ENCODE measurements at regions not wholly inside any gene's neighbourhood (a gene's known extent, or its start where the extent isn't known, plus 50 kb on each side); places are given as distances from the start of the nearest gene placed in this dataset.

DNA sequence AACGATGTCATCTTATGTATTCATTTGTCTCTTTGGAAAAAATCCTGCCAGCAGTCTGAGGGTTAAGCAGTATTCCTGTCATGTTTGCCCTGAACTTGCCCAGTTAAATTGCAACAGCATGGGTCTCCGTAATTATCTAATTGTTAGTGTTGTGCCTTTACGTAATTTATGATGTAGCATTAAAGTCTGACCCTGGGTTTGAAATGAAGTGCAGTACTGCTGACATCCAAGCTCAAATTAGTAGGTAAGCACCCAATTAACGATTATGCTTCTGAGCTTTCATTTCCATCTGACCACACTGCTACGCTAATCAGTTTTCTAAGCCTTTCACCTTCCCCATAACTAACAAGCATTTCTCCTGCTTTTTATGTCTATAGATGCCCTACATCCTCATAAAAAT is 241.8 kb downstream of the ARRDC4 start:
- no peak for DNase-seq

DNA sequence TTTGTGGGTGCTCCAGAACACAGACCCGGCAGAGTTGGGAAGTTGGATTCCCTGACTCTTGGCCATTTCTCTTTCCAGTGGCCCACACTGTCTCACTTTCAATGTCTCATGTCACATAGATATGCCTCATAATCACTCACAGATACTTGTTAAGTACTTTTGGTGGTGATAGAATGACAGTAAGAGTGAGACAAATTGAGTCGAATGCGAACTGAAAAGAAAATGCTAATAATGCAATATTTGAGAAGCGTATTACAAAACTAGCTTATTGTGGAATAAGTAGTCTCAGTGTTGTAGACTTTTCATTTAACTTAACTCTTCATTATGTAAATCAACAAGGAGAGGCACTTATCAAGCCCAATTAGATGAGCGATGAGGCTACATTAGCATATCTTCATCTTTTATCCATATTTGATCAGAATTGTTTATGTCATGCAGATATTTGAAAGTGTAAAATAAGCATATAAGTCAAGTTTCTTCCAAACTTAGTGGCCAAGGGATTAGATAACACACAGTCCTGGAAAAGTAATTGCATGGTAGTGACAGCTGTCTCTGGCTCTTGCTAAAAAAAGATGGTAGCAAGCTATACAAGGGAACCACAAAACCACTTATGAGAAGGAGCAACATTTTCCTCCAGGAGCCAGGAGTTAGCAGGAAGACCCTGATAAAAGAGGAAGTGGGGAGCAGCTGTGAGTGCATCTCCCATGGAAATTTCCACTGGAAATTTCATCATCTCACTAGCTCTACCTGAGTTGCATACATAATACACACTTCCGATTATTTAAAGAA is 243.6 kb downstream of the ARRDC4 start:
- DNase-seq = no peak

DNA sequence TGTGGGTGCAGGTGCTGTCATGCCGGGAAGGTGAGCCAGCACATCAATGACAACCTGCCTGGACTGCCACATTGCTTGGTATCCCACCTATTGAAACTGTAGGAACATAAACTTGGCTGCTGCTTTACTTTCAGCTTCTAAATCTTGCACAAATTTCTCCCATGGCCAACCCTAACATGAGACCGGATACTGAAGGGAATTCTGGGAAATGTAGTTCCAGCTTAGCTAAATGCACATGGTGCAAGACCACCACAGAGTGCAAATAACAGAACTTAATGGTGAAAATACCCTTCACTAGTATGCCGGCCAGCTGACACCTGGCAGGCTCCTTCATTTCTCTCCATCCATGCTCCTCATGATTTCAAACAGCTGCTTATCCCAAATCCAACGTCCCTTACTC is 247.4 kb downstream of the ARRDC4 start:
- DNase-seq = no peak

GRCh38 chr15:98213346-98213979 is 253.0 kb downstream of the ARRDC4 start:
- DNase-seq = no peak

GRCh38 chr15:98216166-98216565 is 255.7 kb downstream of the ARRDC4 start:
- DNase-seq = no peak

DNA sequence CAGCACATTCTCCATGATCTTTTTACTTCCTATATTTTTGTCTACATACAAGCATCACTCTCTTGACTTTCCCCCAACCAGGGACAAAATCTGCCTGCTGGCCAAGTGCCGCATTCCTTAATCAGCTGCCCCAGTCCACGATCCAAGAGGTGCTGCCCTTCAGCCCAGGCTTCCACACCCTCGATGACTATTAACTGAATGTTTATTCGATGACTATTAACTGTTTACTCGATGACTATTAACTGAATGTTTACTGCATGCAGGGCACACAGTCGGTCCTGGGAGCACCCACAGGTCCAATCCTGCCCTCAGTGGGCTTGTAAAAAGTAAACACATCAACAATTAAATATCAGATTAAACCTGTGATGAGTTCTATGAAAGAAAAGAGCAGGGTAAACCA is 256.9 kb downstream of the ARRDC4 start:
- no peak for DNase-seq

DNA sequence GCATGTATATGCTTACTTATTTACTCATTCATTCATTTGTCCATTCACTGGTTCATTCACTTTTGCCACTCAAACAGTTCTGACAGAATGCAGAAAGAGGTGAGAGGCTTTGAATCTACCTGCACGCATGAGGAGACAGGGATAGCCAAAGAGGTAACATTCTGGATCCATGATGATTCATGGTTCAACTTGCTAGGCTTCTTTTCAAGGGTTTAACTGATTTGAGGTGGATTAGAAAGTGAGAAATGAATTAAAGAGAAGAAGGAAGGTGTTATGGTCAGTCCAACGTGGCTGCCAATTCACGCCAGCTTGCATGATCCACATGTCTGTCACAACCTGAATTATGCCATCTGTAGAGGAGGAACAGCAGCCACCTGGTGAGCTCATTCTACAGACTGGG is 260.6 kb downstream of the ARRDC4 start:
- DNase-seq = no peak

DNA sequence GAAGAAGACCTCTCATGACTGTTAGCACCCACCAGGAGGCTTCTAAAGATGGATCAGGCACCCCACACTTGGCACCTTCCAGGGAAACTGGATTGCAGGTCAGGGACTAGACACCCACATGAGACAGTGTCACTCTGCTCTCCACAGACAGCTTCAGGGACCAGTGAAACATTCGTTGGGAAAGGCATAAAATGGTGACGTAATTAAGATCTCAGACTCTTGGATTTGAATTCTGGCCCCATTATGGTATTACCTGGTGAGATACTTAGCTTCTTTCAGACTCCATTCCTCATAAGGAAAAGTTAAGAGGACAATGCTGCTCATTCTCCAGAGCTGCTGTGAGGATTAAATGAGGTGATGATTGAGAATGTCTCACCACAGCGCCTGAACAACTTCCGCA is 261.1 kb downstream of the ARRDC4 start:
- DNase-seq = no peak

- no peak for DNase-seq
These were observed 265.6 kb downstream of the ARRDC4 start for GRCh38 chr15:98226149-98226548.

DNA sequence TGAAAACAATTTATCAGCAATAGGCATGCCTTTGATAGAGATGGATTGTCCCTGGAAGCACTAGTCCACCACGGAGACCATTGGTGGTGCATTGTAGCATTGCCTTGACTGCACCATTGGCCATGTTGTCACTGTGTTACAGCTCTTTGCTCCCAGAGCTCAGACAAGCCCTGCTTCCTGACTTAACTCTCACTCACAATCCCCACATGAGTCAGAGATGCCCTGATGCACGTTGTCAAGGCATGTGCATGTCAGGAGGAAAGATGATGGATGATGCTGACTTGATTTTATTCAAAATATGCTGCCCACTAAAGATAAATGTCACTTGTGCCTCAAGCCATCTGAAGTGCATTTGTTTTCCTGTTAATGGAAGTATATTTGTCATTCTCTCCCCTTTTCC is 266.1 kb downstream of the ARRDC4 start:
- DNase-seq = no peak

DNA sequence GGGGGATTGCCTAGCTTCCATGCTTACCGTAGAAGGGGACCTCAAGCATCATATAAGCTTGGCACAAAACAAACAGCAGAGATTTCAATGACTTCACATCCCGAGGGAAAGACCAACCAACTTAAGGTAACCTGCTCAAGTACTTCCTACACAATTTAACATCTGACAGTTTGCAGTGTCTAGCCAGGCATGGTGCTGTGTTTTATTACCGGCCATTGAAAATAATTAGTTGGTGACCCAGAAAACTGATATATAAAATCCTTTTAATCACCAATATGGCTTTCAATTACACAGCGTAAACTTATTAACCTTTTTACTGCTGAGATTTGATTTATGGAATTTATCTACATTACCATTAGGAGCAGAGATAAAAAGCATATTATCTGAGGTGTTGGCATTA is 268.3 kb downstream of the ARRDC4 start:
- DNase-seq = no peak

- DNase-seq = no peak
These were observed 270.5 kb downstream of the ARRDC4 start for GRCh38 chr15:98230975-98231374.

DNA sequence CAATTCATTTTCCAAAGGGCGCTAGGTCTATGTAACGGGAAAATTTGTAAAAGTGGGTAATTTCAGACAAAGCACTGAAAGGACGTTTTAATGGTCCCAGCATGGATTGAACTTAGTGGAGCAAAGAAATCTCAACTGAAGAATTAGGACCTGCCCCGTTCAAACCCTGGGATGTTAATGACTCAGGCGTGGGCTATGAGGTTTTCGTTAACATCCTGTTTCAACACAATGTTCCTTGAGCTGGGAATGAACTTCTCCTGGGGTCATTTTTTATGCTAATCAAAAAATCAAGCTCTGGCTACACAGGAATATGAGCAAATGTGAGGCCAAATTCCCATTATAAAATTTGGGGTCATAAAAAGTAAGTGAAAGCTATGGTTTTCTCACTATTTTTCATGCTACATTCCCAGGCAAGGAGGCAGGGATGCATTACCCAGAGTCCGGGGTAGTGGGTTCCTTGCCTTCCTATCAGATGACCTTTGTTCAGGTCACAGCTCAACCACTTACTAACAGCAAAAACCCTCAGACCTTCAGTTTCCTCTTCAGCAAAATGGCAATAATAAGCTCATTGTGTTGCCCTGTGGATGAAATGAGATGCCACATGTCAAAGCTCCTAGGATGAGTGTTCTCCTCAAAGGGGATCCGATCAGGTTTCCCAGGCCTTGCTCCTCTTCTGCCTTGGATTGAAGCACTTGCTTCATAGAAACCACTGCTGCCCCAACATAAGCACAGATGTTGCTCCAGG is 271.4 kb downstream of the ARRDC4 start:
- no peak for DNase-seq

DNA sequence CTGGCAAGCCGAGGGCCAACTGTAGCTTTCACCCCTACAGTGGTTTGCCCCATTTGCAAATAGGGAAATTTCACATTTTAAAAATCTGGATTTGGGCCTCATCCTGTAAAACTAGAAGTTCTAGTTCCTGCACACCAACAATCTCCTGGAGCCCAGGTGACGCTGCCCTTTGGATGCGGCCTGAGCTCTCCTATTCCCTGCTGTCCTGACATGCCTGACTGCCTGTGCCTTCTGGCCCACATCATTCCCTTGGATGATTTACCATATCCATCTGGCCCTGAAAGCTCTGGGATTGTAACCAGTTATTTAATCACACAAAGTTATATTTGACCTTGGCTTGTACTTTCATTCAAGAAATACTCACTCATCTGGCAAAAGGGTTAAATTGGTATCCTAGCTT is 272.3 kb downstream of the ARRDC4 start:
- no peak for DNase-seq

- no peak for DNase-seq
These were observed 273.4 kb downstream of the ARRDC4 start for GRCh38 chr15:98233873-98234272.

GRCh38 chr15:98240303-98240702 is 279.8 kb downstream of the ARRDC4 start:
- DNase-seq = no peak

DNA sequence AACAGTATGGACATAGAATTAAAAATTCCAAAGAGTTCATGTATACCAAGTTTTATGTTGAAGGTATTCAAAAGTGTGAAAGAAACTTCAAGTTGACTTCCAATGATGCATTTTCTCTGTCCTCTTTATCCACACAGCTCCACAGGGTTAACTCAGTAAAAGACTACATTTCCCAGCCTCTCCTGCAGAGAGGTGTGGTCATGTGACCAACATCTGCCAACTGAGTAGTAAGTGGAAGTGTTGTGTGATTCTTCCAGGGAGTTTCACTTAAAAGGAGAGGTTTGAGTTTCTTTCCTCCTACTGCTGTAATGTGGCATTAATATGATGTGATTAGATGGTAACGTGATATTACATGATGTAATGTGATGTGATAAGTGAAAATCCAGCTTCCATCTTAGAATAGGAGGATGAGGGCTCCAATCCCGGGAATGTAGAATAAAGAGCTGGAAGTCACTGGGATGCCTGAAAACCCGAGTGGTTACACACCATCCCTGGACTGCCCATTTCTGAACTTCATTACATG is 280.6 kb downstream of the ARRDC4 start:
- no peak for DNase-seq

DNA sequence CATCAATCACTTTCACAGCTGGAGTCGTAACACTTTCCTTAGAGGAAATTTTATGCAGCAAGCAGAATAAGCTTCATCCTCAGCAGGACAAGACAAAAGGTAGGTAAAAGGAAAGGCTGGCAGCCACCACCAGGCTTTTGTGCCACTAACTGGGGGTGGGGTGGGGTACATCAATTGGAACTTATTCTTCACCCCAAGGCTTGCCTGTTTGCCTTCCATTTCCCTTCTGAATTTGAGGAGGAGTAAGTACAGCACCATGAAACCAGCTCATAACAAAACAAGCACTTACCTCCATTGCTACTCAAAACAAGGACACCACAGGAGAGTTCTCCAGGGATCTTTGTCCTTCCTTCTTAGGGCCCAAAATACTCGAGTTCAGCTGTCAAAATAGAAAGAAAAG is 296.8 kb downstream of the ARRDC4 start:
- DNase-seq = no peak

DNA sequence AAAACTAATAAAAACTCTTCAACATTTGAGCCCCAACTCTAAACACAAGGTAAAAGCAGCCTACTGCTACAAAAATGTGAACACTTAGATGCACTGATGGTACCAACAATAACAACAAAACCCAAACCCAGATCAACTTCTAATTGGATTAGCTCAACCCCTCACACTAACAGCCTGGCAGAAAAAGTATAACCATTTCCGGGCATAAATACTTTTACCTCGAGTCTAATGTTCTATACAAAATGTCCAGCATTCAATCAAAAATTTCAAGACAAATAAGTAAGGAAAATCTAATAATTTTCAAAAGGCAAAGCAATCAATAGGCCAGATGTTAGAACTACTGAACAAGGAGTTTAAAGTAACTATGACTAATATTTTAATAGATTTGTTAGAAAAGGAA is 303.3 kb downstream of the ARRDC4 start:
- no peak for DNase-seq

- no peak for DNase-seq
These were observed 305.8 kb downstream of the ARRDC4 start for GRCh38 chr15:98266295-98266694.

DNA sequence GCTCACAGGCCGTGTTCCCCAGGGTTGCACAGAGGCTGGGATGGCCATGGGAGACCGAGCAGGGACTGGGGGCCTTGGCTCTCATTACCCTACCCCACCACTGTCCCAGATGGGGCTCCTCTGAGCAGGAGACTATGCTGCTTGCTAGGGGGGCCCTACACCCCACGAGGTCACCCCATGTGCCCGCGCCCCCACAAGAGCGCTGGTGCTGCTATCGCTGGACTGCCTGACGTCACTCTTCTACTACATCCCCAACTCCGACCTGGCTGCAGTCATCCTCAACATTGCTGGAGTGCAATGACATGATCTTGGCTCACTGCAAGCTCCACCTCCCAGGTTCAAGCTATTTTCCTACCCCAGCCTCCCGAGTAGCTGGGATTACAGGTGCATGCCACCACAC is 307.7 kb downstream of the ARRDC4 start:
- DNase-seq = no peak

- no peak for DNase-seq
These were observed 312.1 kb downstream of the ARRDC4 start for GRCh38 chr15:98272625-98273024.

DNA sequence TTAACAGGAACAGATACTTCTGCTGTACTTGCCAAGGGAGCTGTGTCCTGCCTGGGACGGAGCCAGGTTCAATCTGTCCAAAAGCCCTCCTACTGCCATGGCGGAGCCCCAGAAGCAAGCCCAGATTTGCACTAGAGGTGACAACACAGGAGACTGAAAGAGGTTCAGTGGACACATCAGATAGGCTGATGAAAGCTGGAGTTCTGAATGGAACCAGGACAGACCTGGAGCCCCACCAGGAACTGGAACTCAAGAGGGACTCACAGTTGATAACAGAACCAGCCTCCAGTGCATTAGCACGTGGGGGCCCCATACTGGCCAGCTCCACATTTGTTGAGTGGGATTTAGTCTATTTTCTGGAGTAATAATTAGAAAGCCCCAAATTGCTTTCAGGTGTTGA is 315.5 kb downstream of the ARRDC4 start:
- no peak for DNase-seq

Measured in right kidney (tissue), 1 donor.